GM18508 (cell line): ENCODE measurements at regions not wholly inside any gene's neighbourhood (a gene's known extent, or its start where the extent isn't known, plus 50 kb on each side); places are given as distances from the start of the nearest gene placed in this dataset.

Source experiments
- ATAC-seq: cut with Tn5 transposase; IDR thresholded peaks from one replicate; pipeline ENCODE4 v1.9.1; 2021; ENCODE audit warnings: moderate number of reproducible peaks; ENCODE audit not compliant: insufficient read depth, unreplicated experiment

- no peak for ATAC-seq
Observed at GRCh38 chr6:51502996-51503395, 584.4 kb downstream of the PKHD1 start.

GRCh38 chr6:51505434-51505833, 582.0 kb downstream of the PKHD1 start:
- no peak for ATAC-seq

GRCh38 chr6:51509597-51509996, 577.8 kb downstream of the PKHD1 start:
- ATAC-seq: no peak

- no peak for ATAC-seq
Observed at GRCh38 chr6:51511081-51511480, 576.3 kb downstream of the PKHD1 start.

GRCh38 chr6:51513891-51514747, 573.3 kb downstream of the PKHD1 start:
- no peak for ATAC-seq

- no peak for ATAC-seq
Observed at GRCh38 chr6:51514748-51515402, 572.5 kb downstream of the PKHD1 start.

- ATAC-seq: no peak
Observed at GRCh38 chr6:51526049-51526448, 561.4 kb downstream of the PKHD1 start.

- ATAC-seq: no peak
Observed at GRCh38 chr6:51526922-51527321, 560.5 kb downstream of the PKHD1 start.

- ATAC-seq: no peak
Observed at GRCh38 chr6:51528556-51528955, 558.9 kb downstream of the PKHD1 start.

- ATAC-seq: no peak
Observed at GRCh38 chr6:51529240-51529639, 558.2 kb downstream of the PKHD1 start.

- no peak for ATAC-seq
Observed at GRCh38 chr6:51531623-51532022, 555.8 kb downstream of the PKHD1 start.

GRCh38 chr6:51533962-51534361, 553.5 kb downstream of the PKHD1 start:
- ATAC-seq: no peak

- no peak for ATAC-seq
Observed at GRCh38 chr6:51535327-51535726, 552.1 kb downstream of the PKHD1 start.

- no peak for ATAC-seq
Observed at GRCh38 chr6:51536728-51537127, 550.7 kb downstream of the PKHD1 start.

- ATAC-seq: no peak
Observed at GRCh38 chr6:51541847-51542246, 545.6 kb downstream of the PKHD1 start.

- ATAC-seq: no peak
Observed at GRCh38 chr6:51542475-51542874, 544.9 kb downstream of the PKHD1 start.

GRCh38 chr6:51550243-51550642, 537.2 kb downstream of the PKHD1 start:
- ATAC-seq: no peak

- ATAC-seq: no peak
Observed at GRCh38 chr6:51552435-51552834, 535.0 kb downstream of the PKHD1 start.

GRCh38 chr6:51553246-51554015, 534.0 kb downstream of the PKHD1 start:
- ATAC-seq: no peak

GRCh38 chr6:51554029-51554428, 533.4 kb downstream of the PKHD1 start:
- no peak for ATAC-seq

- ATAC-seq: no peak
Observed at GRCh38 chr6:51559059-51559458, 528.4 kb downstream of the PKHD1 start.
